IPS-20b (cell line): ENCODE measurements at regions not wholly inside any gene's neighbourhood (a gene's known extent, or its start where the extent isn't known, plus 50 kb on each side); places are given as distances from the start of the nearest gene placed in this dataset.

Source experiments
- H3K27ac ChIP-seq: one replicate; pipeline ENCODE4 v1.5.1; 2013; ENCODE audit warnings: low read length
- H3K27me3 ChIP-seq: 2 replicates; pipeline ENCODE4 v1.6.1; 2013; ENCODE audit warnings: mild to moderate bottlenecking, low read length, inconsistent platforms; ENCODE audit not compliant: insufficient read depth
- H3K36me3 ChIP-seq: 2 replicates; pipeline ENCODE4 v1.6.1; 2013; ENCODE audit warnings: low read depth, mild to moderate bottlenecking, inconsistent platforms, low read length, moderate library complexity; ENCODE audit not compliant: insufficient read depth
- H3K4me1 ChIP-seq: 2 replicates; pipeline ENCODE4 v1.6.1; 2013; ENCODE audit warnings: mild to moderate bottlenecking, control low read depth, inconsistent platforms, low read length, moderate library complexity; ENCODE audit not compliant: insufficient read depth
- H3K4me3 ChIP-seq: 2 replicates; pipeline ENCODE4 v1.5.1; 2013; ENCODE audit warnings: mild to moderate bottlenecking, low read length, inconsistent platforms
- H3K9ac ChIP-seq: 2 replicates; pipeline ENCODE4 v1.6.1; 2013; ENCODE audit warnings: low read depth, mild to moderate bottlenecking, inconsistent platforms, low read length, moderate library complexity
- H3K9me3 ChIP-seq: 2 replicates; pipeline ENCODE4 v1.6.1; 2013; ENCODE audit warnings: mild to moderate bottlenecking, low read depth, low read length, inconsistent platforms; ENCODE audit not compliant: insufficient read depth

DNA sequence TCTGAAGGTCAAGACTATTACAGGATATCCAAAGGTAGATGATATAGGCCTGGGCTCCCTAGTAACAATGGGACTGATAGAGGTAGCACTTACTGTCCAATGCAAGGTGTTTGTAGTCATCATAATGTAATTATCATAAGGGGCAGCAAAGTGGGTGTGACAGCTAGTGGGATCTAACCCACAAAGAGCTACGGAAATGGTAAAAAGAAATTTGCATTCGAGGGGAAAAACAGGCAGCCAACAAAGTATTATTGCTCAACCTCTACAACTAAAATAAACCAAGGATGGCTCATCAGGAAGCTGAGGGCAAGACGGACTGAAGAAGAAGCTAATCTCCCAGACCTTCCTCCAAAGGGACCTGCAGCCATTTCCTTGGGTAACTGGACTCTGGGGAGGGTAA, 211.0 kb downstream of the WDR11 start:
- no peaks in the 10 kb centered on the region for H3K4me1 ChIP-seq
- H3K9me3 ChIP-seq: no peaks in the 10 kb centered on the region
- no peaks in the 10 kb centered on the region for H3K27me3 ChIP-seq
- H3K36me3 ChIP-seq: no peaks in the 10 kb centered on the region
- H3K4me3 ChIP-seq: no peak overlapping the region
- no peak overlapping the region for H3K9ac ChIP-seq
- no peak overlapping the region for H3K27ac ChIP-seq

- Histone ChIP-seq H3K9ac (no peak overlapping the region), H3K4me1 (no peaks in the 10 kb centered on the region), H3K36me3 (no peaks in the 10 kb centered on the region), H3K9me3 (no peaks in the 10 kb centered on the region), H3K4me3 (no peak overlapping the region), H3K27me3 (no peaks in the 10 kb centered on the region), H3K27ac (no peak overlapping the region)
These were observed 212.6 kb downstream of the WDR11 start for GRCh38 chr10:121063744-121064143.

DNA sequence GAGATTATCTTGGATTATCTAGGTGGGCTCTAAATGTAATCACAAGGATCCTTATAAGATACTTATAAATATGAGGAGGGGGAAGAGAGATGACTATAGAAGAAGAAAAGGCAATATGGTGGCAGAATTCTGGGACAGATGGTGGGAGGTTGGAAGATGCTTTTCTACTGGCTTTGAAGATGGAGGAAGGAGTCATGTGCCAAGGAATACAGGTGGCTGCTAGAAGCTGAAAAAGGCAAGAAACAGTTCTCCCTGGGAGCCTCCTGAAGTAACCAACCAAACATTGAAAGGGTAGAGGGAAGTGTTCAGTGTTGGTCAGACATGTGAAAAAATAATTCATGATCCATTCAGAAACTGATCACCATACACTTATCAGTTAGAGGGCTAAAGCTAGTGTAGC, 213.3 kb downstream of the WDR11 start:
- Histone ChIP-seq H3K27me3 (no peaks in the 10 kb centered on the region), H3K4me3 (no peak overlapping the region)

DNA sequence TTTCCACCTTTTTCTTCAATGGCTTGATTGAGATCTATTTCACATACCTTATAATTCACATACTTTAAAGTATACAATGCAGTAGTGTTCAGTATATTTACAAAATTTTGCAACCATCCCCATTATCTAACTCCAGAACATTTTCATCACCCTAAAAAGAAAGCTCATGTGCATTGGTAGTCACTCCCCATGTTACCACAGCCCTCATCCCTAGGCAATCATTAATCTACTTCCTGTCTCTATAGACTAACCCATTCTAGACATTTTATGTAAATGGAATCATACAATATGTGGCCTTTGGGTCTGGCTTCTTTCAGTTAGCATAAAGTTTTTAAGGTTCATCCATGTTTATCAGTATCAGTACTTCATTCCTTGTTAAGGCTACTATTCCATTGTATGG, 214.2 kb downstream of the WDR11 start:
- Histone ChIP-seq H3K9ac (no peak overlapping the region), H3K4me3 (no peak overlapping the region), H3K27me3 (no peaks in the 10 kb centered on the region), H3K27ac (no peak overlapping the region), H3K9me3 (no peaks in the 10 kb centered on the region; the same call in 1 of the 2 replicates), H3K4me1 (no peaks in the 10 kb centered on the region), H3K36me3 (no peaks in the 10 kb centered on the region)

More for the DNA sequence above, 213.3 kb downstream of the WDR11 start:
- Histone ChIP-seq H3K27ac (no peak overlapping the region), H3K9me3 (no peaks in the 10 kb centered on the region; the same call in 1 of the 2 replicates), H3K36me3 (no peaks in the 10 kb centered on the region), H3K4me1 (no peaks in the 10 kb centered on the region), H3K9ac (no peak overlapping the region)

- Histone ChIP-seq H3K9me3 (no peaks in the 10 kb centered on the region; the same call in 1 of the 2 replicates), H3K27me3 (no peaks in the 10 kb centered on the region), H3K4me1 (no peaks in the 10 kb centered on the region), H3K4me3 (no peak overlapping the region), H3K9ac (no peak overlapping the region), H3K27ac (no peak overlapping the region), H3K36me3 (no peaks in the 10 kb centered on the region)
These were observed 218.1 kb downstream of the WDR11 start for GRCh38 chr10:121069061-121069850.

DNA sequence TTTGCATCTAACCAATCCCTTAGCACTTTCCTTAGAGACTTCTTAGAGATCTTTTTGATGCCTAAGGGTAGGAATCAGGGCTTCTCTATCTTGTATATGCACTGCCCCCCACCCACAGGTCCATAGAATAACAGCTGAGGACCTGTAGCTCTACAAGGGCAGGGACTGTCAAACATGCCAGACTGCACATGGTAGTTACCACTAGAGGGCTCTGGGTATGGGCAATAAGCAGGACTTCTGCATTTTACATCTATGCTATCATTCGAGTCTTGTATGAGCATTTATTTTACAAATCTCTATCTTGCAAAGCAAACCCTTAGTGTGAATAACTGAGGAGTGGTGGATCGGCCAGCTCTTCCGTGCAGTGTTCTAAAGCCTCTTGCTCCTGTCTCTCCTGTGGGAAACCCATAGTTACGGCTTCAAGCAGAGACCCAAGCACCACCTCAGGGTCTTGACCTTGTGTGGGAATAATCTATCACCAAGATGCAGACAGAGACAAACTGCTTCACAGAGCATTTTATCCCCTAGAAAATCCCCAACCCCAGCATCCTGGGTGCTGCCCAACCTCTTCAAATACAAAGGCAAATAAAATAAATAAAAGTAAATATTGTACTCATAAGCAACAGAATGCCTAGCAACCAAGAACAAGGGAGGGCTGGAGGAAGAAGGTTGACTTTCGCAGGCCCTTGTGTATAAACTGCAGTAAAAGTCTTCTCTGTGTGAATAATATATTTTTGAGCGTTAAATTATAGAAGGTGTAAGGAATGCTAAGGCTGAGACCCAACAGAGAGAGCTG, 219.3 kb downstream of the WDR11 start:
- H3K4me3 ChIP-seq: no peak overlapping the region
- no peaks in the 10 kb centered on the region; the same call in 1 of the 2 replicates for H3K9me3 ChIP-seq
- no peaks in the 10 kb centered on the region for H3K36me3 ChIP-seq
- H3K27me3 ChIP-seq: no peaks in the 10 kb centered on the region
- H3K27ac ChIP-seq: no peak overlapping the region
- no peaks in the 10 kb centered on the region for H3K4me1 ChIP-seq
- H3K9ac ChIP-seq: no peak overlapping the region

- no peak overlapping the region for H3K4me3 ChIP-seq
- no peaks in the 10 kb centered on the region for H3K4me1 ChIP-seq
- no peak overlapping the region for H3K9ac ChIP-seq
- no peak overlapping the region for H3K27ac ChIP-seq
- H3K9me3 ChIP-seq: no peaks in the 10 kb centered on the region; the same call in 1 of the 2 replicates
- H3K36me3 ChIP-seq: no peaks in the 10 kb centered on the region
- no peaks in the 10 kb centered on the region for H3K27me3 ChIP-seq
These were observed 220.7 kb downstream of the WDR11 start for GRCh38 chr10:121071901-121072300.

DNA sequence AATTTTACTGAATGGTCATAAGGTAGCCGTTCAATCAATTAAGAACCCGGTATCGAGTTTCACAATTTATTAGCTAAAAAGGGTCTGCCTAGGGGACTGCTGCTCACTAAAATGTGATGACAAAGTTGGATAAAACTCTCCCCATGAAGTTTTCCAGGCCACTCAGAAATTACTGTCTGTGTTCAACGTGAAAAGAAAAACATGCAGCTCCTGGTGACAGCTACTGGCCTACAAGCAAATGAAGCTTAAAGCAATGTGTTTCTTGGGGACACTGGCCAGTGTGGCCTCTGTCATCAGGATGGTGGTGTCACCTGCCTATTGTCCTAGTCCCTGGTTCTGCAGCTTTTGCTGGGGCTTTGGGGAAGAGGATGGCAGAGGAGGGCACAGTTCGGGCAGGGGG, 222.6 kb downstream of the WDR11 start:
- Histone ChIP-seq H3K27me3 (no peaks in the 10 kb centered on the region; the same call in 1 of the 2 replicates), H3K9me3 (no peaks in the 10 kb centered on the region; the same call in 1 of the 2 replicates), H3K4me1 (no peaks in the 10 kb centered on the region; the same call in 1 of the 2 replicates), H3K4me3 (no peak overlapping the region), H3K27ac (no peak overlapping the region), H3K9ac (no peak overlapping the region), H3K36me3 (no peaks in the 10 kb centered on the region)

DNA sequence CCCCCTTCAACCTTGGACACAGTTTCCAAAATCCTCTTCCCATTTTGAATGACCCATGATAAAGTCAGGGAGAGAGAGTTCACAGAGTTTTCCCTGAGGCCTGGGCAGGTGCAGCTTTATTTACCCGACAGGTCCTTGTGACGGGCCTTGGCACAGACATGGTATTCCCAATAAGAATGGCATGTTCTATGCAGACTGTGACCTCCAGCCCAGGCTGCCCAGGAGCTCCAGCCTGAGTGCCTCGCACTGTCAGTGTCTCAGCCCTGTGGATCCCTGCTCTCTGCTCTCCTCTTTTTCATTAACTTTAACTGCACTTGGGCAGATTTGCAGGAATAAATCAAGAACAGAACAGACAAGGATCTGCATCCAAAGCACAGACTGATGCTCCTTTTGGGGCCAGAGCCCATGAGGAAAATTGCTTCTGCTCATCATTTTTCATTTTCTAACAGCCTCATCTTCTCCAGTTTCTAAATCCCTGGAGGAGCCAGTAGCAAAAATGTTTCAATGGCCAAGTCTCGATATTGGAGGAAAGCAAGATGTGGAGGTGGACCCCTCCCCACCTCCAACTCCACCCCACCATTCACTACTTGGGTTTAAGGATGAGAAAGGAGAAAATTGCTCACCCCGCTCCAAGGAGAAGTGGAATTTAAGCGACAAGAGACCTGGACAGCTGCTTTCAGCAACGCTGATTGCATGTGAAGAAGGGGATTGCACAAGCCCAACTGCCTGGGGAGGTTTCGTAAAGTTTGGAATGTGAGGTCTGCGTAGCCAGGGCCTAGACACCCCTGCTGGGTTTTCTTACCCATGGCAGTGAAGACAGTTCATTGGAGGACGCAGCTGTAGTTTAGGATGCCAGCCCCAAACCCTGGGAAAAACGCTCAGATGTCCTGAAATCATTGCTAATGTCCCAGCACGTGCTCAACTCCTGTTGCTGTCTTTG, 225.9 kb downstream of the WDR11 start:
- Histone ChIP-seq H3K4me3 (no peak overlapping the region), H3K9me3 (no peaks in the 10 kb centered on the region), H3K27ac (no peak overlapping the region), H3K4me1 (no peaks in the 10 kb centered on the region; the same call in 1 of the 2 replicates), H3K27me3 (no peaks in the 10 kb centered on the region; the same call in 1 of the 2 replicates), H3K36me3 (no peaks in the 10 kb centered on the region), H3K9ac (no peak overlapping the region)

GRCh38 chr10:121078036-121078435, 226.9 kb downstream of the WDR11 start:
- Histone ChIP-seq H3K36me3 (no peaks in the 10 kb centered on the region), H3K4me1 (no peaks in the 10 kb centered on the region; the same call in 1 of the 2 replicates), H3K27me3 (no peaks in the 10 kb centered on the region; the same call in 1 of the 2 replicates), H3K27ac (no peak overlapping the region), H3K9ac (no peak overlapping the region), H3K4me3 (no peak overlapping the region), H3K9me3 (no peaks in the 10 kb centered on the region)

- Histone ChIP-seq H3K36me3 (no peaks in the 10 kb centered on the region), H3K27me3 (no peaks in the 10 kb centered on the region; the same call in 1 of the 2 replicates), H3K9me3 (no peaks in the 10 kb centered on the region), H3K9ac (no peak overlapping the region), H3K4me3 (no peak overlapping the region), H3K4me1 (no peaks in the 10 kb centered on the region; the same call in none of the 2 replicates), H3K27ac (no peak overlapping the region)
These were observed 227.5 kb downstream of the WDR11 start for GRCh38 chr10:121078672-121079102.
